ENCODE measurements at regions not wholly inside any gene's neighbourhood (a gene's known extent, or its start where the extent isn't known, plus 50 kb on each side); places are given as distances from the start of the nearest gene placed in this dataset.

DNA sequence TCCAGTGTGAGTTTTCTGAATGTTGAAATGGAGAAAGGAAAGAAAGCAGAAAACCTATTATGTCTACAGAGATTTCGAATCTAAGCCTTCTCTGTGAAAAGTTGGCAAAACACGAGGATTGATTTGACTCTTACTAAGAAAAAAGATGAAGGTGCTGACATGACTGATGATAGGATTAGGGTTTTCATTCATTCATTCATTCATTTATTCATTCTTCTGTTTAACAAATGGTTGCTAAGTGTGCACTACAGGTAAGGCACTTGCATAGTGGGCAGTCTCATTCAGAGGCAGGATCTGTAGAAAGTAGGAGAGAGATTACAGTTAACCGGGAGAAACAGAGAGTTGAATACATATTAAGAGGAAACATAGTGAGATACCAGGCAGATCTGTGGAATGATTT lies 137.1 kb downstream of the ZNF365 start:
- H3K9me2 ChIP-seq (replicated peaks; ENCODE audit: low read length), result 0 out of 2 replicates have a peak, but pooled peaks cover 17% of the 10 kb centered on the region
- H3K27ac ChIP-seq (ENCODE audit: low read length), result no peak overlapping the region
- H3K4me1 ChIP-seq (ENCODE audit: insufficient read depth, low read length), result peaks cover 14% of the 10 kb centered on the region
- ATAC-seq, result no peak
- no peaks in the 10 kb centered on the region for H3K79me2 ChIP-seq (ENCODE audit: low read length)
- no peak overlapping the region for H3K9ac ChIP-seq (ENCODE audit: low read length)
- intact Hi-C loops (cut with micrococcal nuclease), result no loop called here
- no peak overlapping the region for H3K4me3 ChIP-seq (ENCODE audit: low read length)
- no peaks in the 10 kb centered on the region for H3K9me3 ChIP-seq (ENCODE audit: low read length)
- no TSS peak for BruUV-seq (replicated peaks)
- no peak for DNase-seq
- POLR2A ChIA-PET (ENCODE audit: unreplicated experiment), result no interaction called here
- no peaks in the 10 kb centered on the region for H3K27me3 ChIP-seq (ENCODE audit: low read length)
- H3F3A ChIP-seq (ENCODE audit: low read length, unreplicated experiment), result no peaks in the 10 kb centered on the region
- H4K20me1 ChIP-seq (ENCODE audit: low read length), result no peaks in the 10 kb centered on the region
- no peaks in the 10 kb centered on the region for H3K36me3 ChIP-seq (ENCODE audit: low read depth, low read length)
- H2AFZ ChIP-seq (ENCODE audit: low read length), result no peak overlapping the region
- TF ChIP-seq CTCF (conservative IDR thresholded peaks at IDR 0.05; ENCODE audit: low read depth, low read length), result no peak
- TF ChIP-seq EZH2 (IDR thresholded peaks at IDR 0.05; ENCODE audit: low read length, unreplicated experiment), result no peak
- no peak for TF ChIP-seq EZH2phosphoT487 (IDR thresholded peaks at IDR 0.05; ENCODE audit: borderline replicate concordance, low read length)
- CTCF ChIA-PET, result no interaction called here
- H3K4me2 ChIP-seq (ENCODE audit: low read length), result no peak overlapping the region

- Histone ChIP-seq H3K4me2 (ENCODE audit: low read length) (no peak overlapping the region), H3F3A (ENCODE audit: low read length, unreplicated experiment) (no peaks in the 10 kb centered on the region), H3K27ac (ENCODE audit: low read length) (no peak overlapping the region), H3K36me3 (ENCODE audit: low read depth, low read length) (no peaks in the 10 kb centered on the region), H3K9me2 (replicated peaks; ENCODE audit: low read length) (0 out of 2 replicates have a peak, but pooled peaks cover 17% of the 10 kb centered on the region), H3K9me3 (ENCODE audit: low read length) (no peaks in the 10 kb centered on the region), H3K79me2 (ENCODE audit: low read length) (no peaks in the 10 kb centered on the region), H3K4me3 (ENCODE audit: low read length) (no peak overlapping the region), H3K9ac (ENCODE audit: low read length) (no peak overlapping the region), H4K20me1 (ENCODE audit: low read length) (no peaks in the 10 kb centered on the region), H3K27me3 (ENCODE audit: low read length) (no peaks in the 10 kb centered on the region), H2AFZ (ENCODE audit: low read length) (no peak overlapping the region), H3K4me1 (ENCODE audit: insufficient read depth, low read length) (peaks cover 14% of the 10 kb centered on the region)
- intact Hi-C loops (cut with micrococcal nuclease), result no loop called here
- DNase-seq, result no peak
- no peak for ATAC-seq
- no TSS peak for BruUV-seq (replicated peaks)
- TF ChIP-seq EZH2 (IDR thresholded peaks at IDR 0.05; ENCODE audit: low read length, unreplicated experiment) (no peak), EZH2phosphoT487 (IDR thresholded peaks at IDR 0.05; ENCODE audit: borderline replicate concordance, low read length) (no peak), CTCF (conservative IDR thresholded peaks at IDR 0.05; ENCODE audit: low read depth, low read length) (no peak)
- ChIA-PET CTCF (no interaction called here), POLR2A (ENCODE audit: unreplicated experiment) (no interaction called here)
Measured at GRCh38 chr10:62511656-62512055, 137.5 kb downstream of the ZNF365 start.

GRCh38 chr10:62512732-62513475 lies 138.7 kb downstream of the ZNF365 start:
- ATAC-seq (peak; percentile 90), DNase-seq (peak; percentile 74)
- no TSS peak for BruUV-seq (replicated peaks)

More at GRCh38 chr10:62512732-62513475, 138.7 kb downstream of the ZNF365 start:
- Histone ChIP-seq H3K27me3 (ENCODE audit: low read length) (no peaks in the 10 kb centered on the region), H2AFZ (ENCODE audit: low read length) (no peak overlapping the region), H4K20me1 (ENCODE audit: low read length) (no peaks in the 10 kb centered on the region), H3K9me3 (ENCODE audit: low read length) (no peaks in the 10 kb centered on the region), H3K4me1 (ENCODE audit: insufficient read depth, low read length) (peaks cover 14% of the 10 kb centered on the region), H3K4me3 (ENCODE audit: low read length) (no peak overlapping the region), H3F3A (ENCODE audit: low read length, unreplicated experiment) (no peaks in the 10 kb centered on the region), H3K9ac (ENCODE audit: low read length) (no peak overlapping the region), H3K4me2 (ENCODE audit: low read length) (no peak overlapping the region), H3K79me2 (ENCODE audit: low read length) (no peaks in the 10 kb centered on the region), H3K36me3 (ENCODE audit: low read depth, low read length) (no peaks in the 10 kb centered on the region), H3K27ac (ENCODE audit: low read length) (no peak overlapping the region), H3K9me2 (replicated peaks; ENCODE audit: low read length) (0 out of 2 replicates have a peak, but pooled peaks cover 17% of the 10 kb centered on the region)
- POLR2A ChIA-PET (ENCODE audit: unreplicated experiment), result interaction anchor here (0.5 to 0.6 kb wide), 2 partner anchors 125 to 1172 kb away, joined by 3 to 4 read pairs; no protein-coding TSS in a partner anchor
- intact Hi-C loops (cut with micrococcal nuclease), result no loop called here
- TF ChIP-seq CTCF (conservative IDR thresholded peaks at IDR 0.05; ENCODE audit: low read depth, low read length) (no peak), EZH2 (IDR thresholded peaks at IDR 0.05; ENCODE audit: low read length, unreplicated experiment) (no peak), EZH2phosphoT487 (IDR thresholded peaks at IDR 0.05; ENCODE audit: borderline replicate concordance, low read length) (no peak)
- CTCF ChIA-PET, result interaction anchor here (0.6 kb wide), 2 partner anchors 16 to 645 kb away, joined by 3 read pairs; no protein-coding TSS in a partner anchor
